Uterus (tissue), 3 donors: ENCODE measurements at regions not wholly inside any gene's neighbourhood (a gene's known extent, or its start where the extent isn't known, plus 50 kb on each side); places are given as distances from the start of the nearest gene placed in this dataset.

ENCODE experiments used
- DNase-seq, 2 donors: peaks; one replicate each; pipeline ENCODE4 v3.0.0-alpha.2; 2019 to 2020
- H3K27ac ChIP-seq, 2 donors: fragments of 200-600 bp; sonication (generic); 1 replicate in 1 of 2; 2 replicates in 1 of 2; pipeline ENCODE4 v1.5.1; 2016 to 2018
- H3K27me3 ChIP-seq, 2 donors: fragments of 200-600 bp; sonication (generic); one replicate each; pipeline ENCODE4 v1.5.1; 2018 to 2019; ENCODE audit warnings: control low read depth in 1 of 2
- H3K36me3 ChIP-seq, 2 donors: fragments of 200-600 bp; sonication (generic); one replicate each; pipeline ENCODE4 v1.5.1; 2019; ENCODE audit warnings: control low read depth in 1 of 2
- H3K4me1 ChIP-seq, 2 donors: fragments of 200-600 bp; sonication (generic); one replicate each; pipeline ENCODE4 v1.5.1; 2018 to 2019; ENCODE audit warnings: control low read depth in 1 of 2
- H3K4me3 ChIP-seq, 2 donors: fragments of 200-600 bp; sonication (generic); 1 replicate in 1 of 2; 2 replicates in 1 of 2; pipeline ENCODE4 v1.5.1; 2018 to 2019; ENCODE audit warnings: mild to moderate bottlenecking in 1 of 2
- H3K9me3 ChIP-seq, 2 donors: fragments of 200-600 bp; sonication (generic); one replicate each; pipeline ENCODE4 v1.5.1; 2019; ENCODE audit warnings: control low read depth in 1 of 2
- CTCF ChIP-seq, 4 experiments: fragments of 200-600 bp in 2 of 4; fragments of 450-650 bp in 2 of 4; sonication (generic) in 2 of 4; IDR thresholded peaks; one replicate each; pipeline ENCODE4 v1.5.1; 2016 to 2019; ENCODE audit warnings: antibody characterized with exemption in 4 of 4, mild to moderate bottlenecking in 2 of 4, moderate library complexity in 1 of 4
- POLR2A ChIP-seq, 2 donors: fragments of 450-650 bp; IDR thresholded peaks; one replicate each; pipeline ENCODE4 v1.6.1; 2016; ENCODE audit warnings: antibody characterized with exemption in 2 of 2, mild to moderate bottlenecking in 1 of 2, moderate library complexity in 1 of 2
- intact Hi-C: fragments of 100-400 bp; cut with DNase I; formaldehyde crosslinking; loops from one replicate; pipeline ENCODE4 v1.15.1; 2023; ENCODE audit warnings: low total_unique reads
- donor health status: DM: yes; HTN: yes; CAD: no.

- no peak overlapping the region for H3K4me3 ChIP-seq
- intact Hi-C loops: no loop called here
- no peak overlapping the region for H3K27ac ChIP-seq
- no peaks in the 10 kb centered on the region for H3K27me3 ChIP-seq
- H3K4me1 ChIP-seq: no peaks in the 10 kb centered on the region
- no peaks in the 10 kb centered on the region for H3K36me3 ChIP-seq
- H3K9me3 ChIP-seq: no peaks in the 10 kb centered on the region
- DNase-seq: no peak
- TF ChIP-seq CTCF (IDR thresholded peaks at IDR 0.05) (no peak), POLR2A (IDR thresholded peaks at IDR 0.05) (no peak)
Measured at GRCh38 chrX:137227151-137227550, 193.4 kb upstream of the GPR101 start.

GRCh38 chrX:137215467-137215866 lies 181.7 kb upstream of the GPR101 start:
- TF ChIP-seq CTCF (IDR thresholded peaks at IDR 0.05): no peak
- no peak for TF ChIP-seq POLR2A (IDR thresholded peaks at IDR 0.05)
- Histone ChIP-seq H3K27ac (no peak overlapping the region), H3K4me1 (no peaks in the 10 kb centered on the region), H3K9me3 (no peaks in the 10 kb centered on the region), H3K4me3 (no peak overlapping the region), H3K27me3 (no peaks in the 10 kb centered on the region), H3K36me3 (no peaks in the 10 kb centered on the region)
- intact Hi-C loops: no loop called here
- DNase-seq: no peak

- Histone ChIP-seq H3K4me3 (no peak overlapping the region), H3K9me3 (no peaks in the 10 kb centered on the region), H3K27me3 (no peaks in the 10 kb centered on the region), H3K4me1 (no peaks in the 10 kb centered on the region), H3K27ac (no peak overlapping the region), H3K36me3 (no peaks in the 10 kb centered on the region)
- intact Hi-C loops: no loop called here
- no peak for TF ChIP-seq POLR2A (IDR thresholded peaks at IDR 0.05)
- TF ChIP-seq CTCF (IDR thresholded peaks at IDR 0.05): no peak
- no peak for DNase-seq
Measured at GRCh38 chrX:137212078-137212632, 178.4 kb upstream of the GPR101 start.

- DNase-seq: no peak
- H3K36me3 ChIP-seq: no peaks in the 10 kb centered on the region
- intact Hi-C loops: no loop called here
- no peaks in the 10 kb centered on the region for H3K9me3 ChIP-seq
- peaks cover 0 to 5% of the 10 kb centered on the region in 2 donors for H3K27me3 ChIP-seq
- TF ChIP-seq CTCF (IDR thresholded peaks at IDR 0.05) (no peak), POLR2A (IDR thresholded peaks at IDR 0.05) (no peak)
- H3K4me3 ChIP-seq: no peak overlapping the region
- H3K27ac ChIP-seq: no peak overlapping the region
- H3K4me1 ChIP-seq: no peaks in the 10 kb centered on the region
Measured at GRCh38 chrX:137198040-137198439, 164.2 kb upstream of the GPR101 start.

GRCh38 chrX:137195991-137196390 lies 162.2 kb upstream of the GPR101 start:
- DNase-seq: no peak
- intact Hi-C loops: no loop called here
- TF ChIP-seq POLR2A (IDR thresholded peaks at IDR 0.05) (no peak), CTCF (IDR thresholded peaks at IDR 0.05) (no peak)

More at GRCh38 chrX:137195991-137196390, 162.2 kb upstream of the GPR101 start:
- Histone ChIP-seq H3K27me3 (peaks cover 0 to 5% of the 10 kb centered on the region in 2 donors), H3K4me3 (no peak overlapping the region), H3K36me3 (no peaks in the 10 kb centered on the region), H3K4me1 (no peaks in the 10 kb centered on the region), H3K27ac (no peak overlapping the region), H3K9me3 (no peaks in the 10 kb centered on the region)
